ENCODE measurements at regions not wholly inside any gene's neighbourhood (a gene's known extent, or its start where the extent isn't known, plus 50 kb on each side); places are given as distances from the start of the nearest gene placed in this dataset.

DNA sequence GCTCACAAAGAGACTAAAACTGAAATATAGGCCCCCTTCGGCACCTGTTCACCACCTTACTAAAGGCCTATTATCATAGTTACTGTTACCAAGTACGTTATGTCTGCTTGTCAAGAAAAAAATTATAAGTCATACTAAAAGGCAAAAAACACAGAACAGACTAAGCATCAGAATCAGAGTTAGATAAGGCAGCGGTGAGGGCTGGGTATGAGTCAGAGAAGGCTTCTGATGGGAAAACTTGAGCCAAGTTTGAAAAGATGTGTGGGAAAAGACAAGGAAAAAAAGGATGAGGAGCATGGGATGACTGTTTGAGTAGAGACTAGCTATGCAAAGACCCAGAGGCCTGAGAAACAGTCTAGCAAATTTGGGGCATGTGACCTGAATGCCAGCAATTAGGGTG lies 387.2 kb upstream of the SGO1 start (continued):
- TF ChIP-seq CHD7 (IDR thresholded peaks at IDR 0.05; ENCODE audit: insufficient replicate concordance, low read length), result no peak
- no peak for TF ChIP-seq NRF1 (IDR thresholded peaks at IDR 0.05; ENCODE audit: low read depth, low read length)
- TF ChIP-seq SUZ12 (IDR thresholded peaks at IDR 0.05; ENCODE audit: low read length), result no peak
- no peak for TF ChIP-seq ATF2 (IDR thresholded peaks at IDR 0.05; ENCODE audit: low read length)
- TF ChIP-seq YY1 (IDR thresholded peaks at IDR 0.05; ENCODE audit: low read depth, low read length), result no peak
- no peak for TF ChIP-seq CREB1 (IDR thresholded peaks at IDR 0.05)
- no peak for TF ChIP-seq HDAC2 (IDR thresholded peaks at IDR 0.05; ENCODE audit: borderline replicate concordance in 1 of 2, low read depth in 2 of 2, low read length in 2 of 2)
- TF ChIP-seq SIX5 (IDR thresholded peaks at IDR 0.05; ENCODE audit: low read depth, low read length), result no peak
- no peak for TF ChIP-seq FOSL1 (IDR thresholded peaks at IDR 0.05; ENCODE audit: insufficient read depth, low read depth, low read length)
- no peak for TF ChIP-seq POU5F1 (IDR thresholded peaks at IDR 0.05; ENCODE audit: low read depth, low read length)
